GM12878 (cell line): ENCODE measurements at regions not wholly inside any gene's neighbourhood (a gene's known extent, or its start where the extent isn't known, plus 50 kb on each side); places are given as distances from the start of the nearest gene placed in this dataset.

Source experiments
- ATAC-seq: fragments of 200-7000 bp; cut with Tn5 transposase; 3 replicates; pipeline ENCODE4 v1.9.1; 2020; ENCODE audit warnings: mild to moderate bottlenecking, moderate library complexity
- BruUV-seq: library from RNA; stranded (reverse); fragments of 400-500 nt; replicated peaks from 2 replicates; lab custom pipeline; 2021; lab: Mats Ljungman, UMichigan
- CTCF ChIA-PET: fragments of 300-600 bp; sonication (Branson Sonifier 250); formaldehyde crosslinking; extraction: SDS; loops from one replicate; lab custom pipeline; 2021; ENCODE audit warnings: inconsistent platforms; lab: Yijun Ruan, JAX
- POLR2A ChIA-PET: fragments of 350-600 bp; formaldehyde crosslinking; extraction: SDS; loops from one replicate; lab custom pipeline; 2021; ENCODE audit warnings: inconsistent platforms; lab: Charles Lee
- RAD21 ChIA-PET: fragments of 300-600 bp; sonication (Branson Sonifier 250); formaldehyde crosslinking; loops from one replicate; lab custom pipeline; 2023; ENCODE audit warnings: antibody characterized with exemption; ENCODE audit not compliant: unreplicated experiment; lab: Charles Lee
- SMC1A ChIA-PET: fragments of 300-600 bp; sonication (Branson Sonifier 250); formaldehyde crosslinking; loops from one replicate; lab custom pipeline; 2023; ENCODE audit not compliant: unreplicated experiment, uncharacterized antibody; lab: Charles Lee
- DNase-seq: peaks from one replicate; pipeline ENCODE4 v3.0.0-alpha.2; 2011; ENCODE audit warnings: low read depth, low spot score
- FAIRE-seq: peaks from 3 replicates; lab custom pipeline; 2011; peaks lifted over from hg19 to GRCh38; lab: Jason Lieb, UNC
- H2AFZ ChIP-seq: 2 replicates; pipeline ENCODE4 v1.6.0; 2011; ENCODE audit warnings: low read depth, low read length, control low read depth; ENCODE audit not compliant: control insufficient read depth
- H3K27ac ChIP-seq: 2 replicates; pipeline ENCODE4 v1.5.1; 2011; ENCODE audit warnings: control low read depth; ENCODE audit not compliant: control insufficient read depth, insufficient read depth
- H3K27me3 ChIP-seq, 2 experiments: replicated peaks in 1 of 2; 2 replicates each; pipeline versions ENCODE4 v1.6.0 to v1.6.1; 2011; ENCODE audit warnings: low read length in 1 of 2; ENCODE audit not compliant: control insufficient read depth in 2 of 2, insufficient read depth in 2 of 2
- H3K36me3 ChIP-seq, 2 experiments: 2 replicates each; pipeline ENCODE4 v1.5.1; 2011; ENCODE audit warnings: low read length in 1 of 2; ENCODE audit not compliant: control insufficient read depth in 2 of 2, insufficient read depth in 2 of 2
- H3K4me1 ChIP-seq: 2 replicates; pipeline ENCODE4 v1.6.1; 2011; ENCODE audit warnings: mild to moderate bottlenecking, low read length, moderate library complexity, mixed read lengths; ENCODE audit not compliant: control insufficient read depth, insufficient read depth
- H3K4me2 ChIP-seq: 2 replicates; pipeline ENCODE4 v1.6.0; 2011; ENCODE audit warnings: control low read depth; ENCODE audit not compliant: control insufficient read depth, insufficient read depth
- H3K4me3 ChIP-seq: fragments of 200-600 bp; sonication (generic); 2 replicates; pipeline ENCODE4 v1.5.1; 2016
- H3K79me2 ChIP-seq: 2 replicates; pipeline ENCODE4 v1.6.0; 2011; ENCODE audit warnings: low read length; ENCODE audit not compliant: control insufficient read depth, insufficient read depth
- H3K9ac ChIP-seq: 2 replicates; pipeline ENCODE4 v1.8.0; 2011; ENCODE audit warnings: low read length, control low read depth, mixed read lengths; ENCODE audit not compliant: control insufficient read depth, insufficient read depth
- H3K9me3 ChIP-seq: replicated peaks from 3 replicates; pipeline ENCODE4 v1.5.1; 2011; ENCODE audit warnings: mild to moderate bottlenecking, low read length; ENCODE audit not compliant: control insufficient read depth, insufficient read depth
- H4K20me1 ChIP-seq: 2 replicates; pipeline ENCODE4 v1.6.0; 2011; ENCODE audit not compliant: control insufficient read depth, insufficient read depth
- E2F4 ChIP-seq: IDR thresholded peaks from 2 replicates; pipeline ENCODE4 v1.6.1; 2012; ENCODE audit warnings: low read depth, low read length, improper control_type of control experiment
- KLF5 ChIP-seq: fragments of 450-650 bp; IDR thresholded peaks from 2 replicates; pipeline ENCODE4 v1.6.1; 2014; ENCODE audit warnings: mild to moderate bottlenecking; ENCODE audit not compliant: partially characterized antibody
- MTA2 ChIP-seq: fragments of 450-650 bp; IDR thresholded peaks from 2 replicates; pipeline ENCODE4 v1.6.1; 2016; ENCODE audit warnings: low read depth, mild to moderate bottlenecking, moderate library complexity
- NFYB ChIP-seq: IDR thresholded peaks from 2 replicates; pipeline ENCODE4 v1.6.1; 2011; ENCODE audit warnings: low read depth, mild to moderate bottlenecking, low read length, improper control_type of control experiment, moderate library complexity; ENCODE audit not compliant: insufficient read depth
- NKRF ChIP-seq: fragments of 450-650 bp; conservative IDR thresholded peaks from 2 replicates; pipeline ENCODE4 v1.6.1; 2017; ENCODE audit warnings: mild to moderate bottlenecking, moderate library complexity
- SIX5 ChIP-seq: IDR thresholded peaks from 2 replicates; pipeline ENCODE4 v1.6.1; 2011; ENCODE audit warnings: mild to moderate bottlenecking, low read depth, low read length, moderate library complexity; ENCODE audit not compliant: severe bottlenecking
- SMARCA5 ChIP-seq: fragments of 450-650 bp; IDR thresholded peaks from 2 replicates; pipeline ENCODE4 v1.6.1; 2017; ENCODE audit warnings: mild to moderate bottlenecking
- STAT1 ChIP-seq: fragments of 450-650 bp; conservative IDR thresholded peaks from 2 replicates; pipeline ENCODE4 v1.6.1; 2014; ENCODE audit warnings: antibody characterized with exemption, mild to moderate bottlenecking
- TCF12 ChIP-seq: IDR thresholded peaks from 2 replicates; pipeline ENCODE4 v1.6.1; 2011; ENCODE audit warnings: low read depth, mild to moderate bottlenecking, low read length
- ZBTB4 ChIP-seq: fragments of 450-650 bp; formaldehyde crosslinking; IDR thresholded peaks from 2 replicates; pipeline ENCODE4 v1.4.0; 2022; ENCODE audit warnings: mild to moderate bottlenecking, moderate library complexity
- in situ Hi-C: fragments of 300-500 bp; cut with MboI; formaldehyde crosslinking; loops from 9 replicates; pipeline ENCODE4 v1.14.3; 2018; ENCODE audit warnings: mixed read lengths
- intact Hi-C: fragments of 100-400 bp; cut with micrococcal nuclease; formaldehyde crosslinking; loops from one replicate; pipeline ENCODE4 v1.14.2; 2022; ENCODE audit not compliant: unreplicated experiment
- TF ChIP-seq, protein P1 (sequence below): IDR thresholded peaks from 2 replicates; pipeline ENCODE4 v1.6.1; 2012; ENCODE audit warnings: mild to moderate bottlenecking, low read depth, low read length

- H3K4me3 ChIP-seq: no peak overlapping the region
- H3K9me3 ChIP-seq: no peaks in the 10 kb centered on the region
- H3K27ac ChIP-seq: no peak overlapping the region
- no peak overlapping the region for H3K4me2 ChIP-seq
- H2AFZ ChIP-seq: no peak overlapping the region
- ATAC-seq (no peak), DNase-seq (no peak), FAIRE-seq (no peak)
- no peak overlapping the region for H3K9ac ChIP-seq
- no peaks in the 10 kb centered on the region for H3K36me3 ChIP-seq
- POLR2A ChIA-PET: no interaction called here
- H3K79me2 ChIP-seq: no peaks in the 10 kb centered on the region
- CTCF ChIA-PET: no interaction called here
- RAD21 ChIA-PET: no interaction called here
- no peaks in the 10 kb centered on the region for H3K27me3 ChIP-seq
- no peaks in the 10 kb centered on the region for H3K4me1 ChIP-seq
- BruUV-seq: no TSS peak
- H4K20me1 ChIP-seq: no peaks in the 10 kb centered on the region
- TF ChIP-seq E2F4 (no peak), SIX5 (no peak), SMARCA5 (no peak), STAT1 (no peak), ZBTB4 (CRISPR knock-in tag) (no peak), NKRF (no peak), NFYB (no peak), TCF12 (no peak), KLF5 (no peak), MTA2 (no peak)
- TF ChIP-seq, protein P1, sequence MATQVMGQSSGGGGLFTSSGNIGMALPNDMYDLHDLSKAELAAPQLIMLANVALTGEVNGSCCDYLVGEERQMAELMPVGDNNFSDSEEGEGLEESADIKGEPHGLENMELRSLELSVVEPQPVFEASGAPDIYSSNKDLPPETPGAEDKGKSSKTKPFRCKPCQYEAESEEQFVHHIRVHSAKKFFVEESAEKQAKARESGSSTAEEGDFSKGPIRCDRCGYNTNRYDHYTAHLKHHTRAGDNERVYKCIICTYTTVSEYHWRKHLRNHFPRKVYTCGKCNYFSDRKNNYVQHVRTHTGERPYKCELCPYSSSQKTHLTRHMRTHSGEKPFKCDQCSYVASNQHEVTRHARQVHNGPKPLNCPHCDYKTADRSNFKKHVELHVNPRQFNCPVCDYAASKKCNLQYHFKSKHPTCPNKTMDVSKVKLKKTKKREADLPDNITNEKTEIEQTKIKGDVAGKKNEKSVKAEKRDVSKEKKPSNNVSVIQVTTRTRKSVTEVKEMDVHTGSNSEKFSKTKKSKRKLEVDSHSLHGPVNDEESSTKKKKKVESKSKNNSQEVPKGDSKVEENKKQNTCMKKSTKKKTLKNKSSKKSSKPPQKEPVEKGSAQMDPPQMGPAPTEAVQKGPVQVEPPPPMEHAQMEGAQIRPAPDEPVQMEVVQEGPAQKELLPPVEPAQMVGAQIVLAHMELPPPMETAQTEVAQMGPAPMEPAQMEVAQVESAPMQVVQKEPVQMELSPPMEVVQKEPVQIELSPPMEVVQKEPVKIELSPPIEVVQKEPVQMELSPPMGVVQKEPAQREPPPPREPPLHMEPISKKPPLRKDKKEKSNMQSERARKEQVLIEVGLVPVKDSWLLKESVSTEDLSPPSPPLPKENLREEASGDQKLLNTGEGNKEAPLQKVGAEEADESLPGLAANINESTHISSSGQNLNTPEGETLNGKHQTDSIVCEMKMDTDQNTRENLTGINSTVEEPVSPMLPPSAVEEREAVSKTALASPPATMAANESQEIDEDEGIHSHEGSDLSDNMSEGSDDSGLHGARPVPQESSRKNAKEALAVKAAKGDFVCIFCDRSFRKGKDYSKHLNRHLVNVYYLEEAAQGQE: no peak
- intact Hi-C loops: no loop called here
- SMC1A ChIA-PET: no interaction called here
- in situ Hi-C loops: no loop called here
Observed at GRCh38 chr3:144487011-144487410, 515.4 kb downstream of the DIPK2A start.
